SIG-M5 (cell line): ENCODE measurements at regions not wholly inside any gene's neighbourhood (a gene's known extent, or its start where the extent isn't known, plus 50 kb on each side); places are given as distances from the start of the nearest gene placed in this dataset.

Experiments
- DNase-seq: peaks from one replicate; lab custom pipeline; 2025; lab: John Stamatoyannopoulos, UW

DNA sequence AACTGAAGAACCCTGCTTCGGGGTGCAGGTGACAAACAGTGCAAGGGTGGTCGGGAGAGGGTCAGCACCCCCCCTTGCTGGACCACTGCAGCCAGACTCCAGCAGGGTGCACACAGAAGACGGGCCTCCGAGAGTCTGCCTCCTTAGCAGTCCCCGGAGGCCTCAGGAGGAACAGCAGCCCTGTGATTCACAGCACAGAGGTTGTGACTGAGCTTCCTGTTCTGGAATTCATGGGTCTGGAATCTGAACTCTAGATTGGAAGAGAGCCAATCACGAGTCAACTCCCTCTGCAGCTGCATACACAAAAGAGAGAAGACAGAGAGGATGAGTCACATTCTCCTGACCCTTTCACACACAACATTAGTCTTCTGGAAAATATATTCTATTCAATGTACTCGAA lies 249.0 kb upstream of the OPRM1 start:
- no peak for DNase-seq

DNA sequence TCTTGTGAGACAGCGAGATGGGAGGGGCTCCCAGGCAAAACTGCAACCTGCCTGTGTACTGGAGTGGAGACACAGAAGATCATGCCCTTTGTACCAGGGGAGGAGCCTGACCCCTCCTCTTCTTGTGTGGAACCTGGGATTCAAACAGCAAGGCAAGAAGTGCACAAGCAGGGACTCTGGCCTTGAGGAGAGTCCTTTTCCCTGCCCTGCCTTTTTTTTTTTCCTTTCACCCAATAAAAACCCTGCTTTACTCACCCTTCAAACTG lies 251.8 kb upstream of the OPRM1 start:
- no peak for DNase-seq

DNA sequence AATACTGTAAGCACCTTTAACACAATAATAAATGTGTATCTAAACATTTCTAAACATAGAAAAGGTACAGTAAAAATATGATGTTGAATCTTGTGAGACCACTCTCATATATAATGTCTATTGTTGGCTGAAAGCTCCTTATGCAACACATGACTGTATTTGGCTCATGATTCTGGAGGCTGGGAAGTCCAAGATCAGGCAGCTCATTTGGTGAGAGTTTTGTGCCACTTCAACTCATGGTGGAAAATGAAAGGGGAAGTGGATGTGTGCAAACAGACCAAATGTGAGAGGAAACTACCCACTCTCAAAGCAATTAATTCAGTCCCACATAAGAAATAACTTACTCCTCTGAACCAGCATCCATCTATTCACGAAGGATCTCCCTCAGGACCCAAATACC lies 257.7 kb upstream of the OPRM1 start:
- no peak for DNase-seq

DNA sequence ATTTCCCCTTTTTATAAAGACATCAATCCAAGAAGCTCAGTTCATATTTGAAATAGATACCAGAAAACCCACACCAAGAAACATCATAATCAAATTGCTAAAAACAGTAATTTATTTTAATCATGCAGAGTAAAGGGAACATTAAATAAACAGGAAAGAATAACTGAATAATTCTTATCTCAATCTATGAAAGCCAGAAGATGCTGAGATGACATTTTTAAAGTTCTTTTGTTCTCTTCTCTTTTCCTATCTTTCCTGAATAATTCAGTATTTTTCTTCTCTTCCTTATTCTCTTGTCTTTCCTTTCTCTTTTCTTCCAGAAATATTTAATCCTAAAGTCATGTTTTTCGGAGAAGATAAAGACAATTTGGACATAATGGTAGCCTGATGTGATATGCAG lies 259.0 kb upstream of the OPRM1 start:
- DNase-seq: no peak

DNA sequence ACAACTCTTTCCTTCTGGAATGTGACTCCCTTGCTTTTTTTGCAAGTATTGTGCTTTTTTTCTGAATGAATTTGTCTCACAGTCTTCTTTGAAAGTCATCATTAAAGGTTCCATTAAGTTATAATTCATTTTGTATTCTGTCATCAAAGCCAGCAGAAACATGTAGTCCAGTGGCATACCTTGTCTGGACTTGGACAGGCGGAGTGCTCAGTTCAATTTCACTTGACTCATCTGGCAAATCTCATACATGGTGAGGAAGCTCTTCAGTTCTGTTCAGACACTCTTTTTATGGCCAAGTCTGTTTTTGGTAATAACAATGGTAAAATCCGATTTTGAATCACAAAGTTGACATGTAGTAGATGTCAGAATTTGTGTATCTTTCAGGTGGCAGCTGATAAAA lies 260.8 kb upstream of the OPRM1 start:
- no peak for DNase-seq

DNA sequence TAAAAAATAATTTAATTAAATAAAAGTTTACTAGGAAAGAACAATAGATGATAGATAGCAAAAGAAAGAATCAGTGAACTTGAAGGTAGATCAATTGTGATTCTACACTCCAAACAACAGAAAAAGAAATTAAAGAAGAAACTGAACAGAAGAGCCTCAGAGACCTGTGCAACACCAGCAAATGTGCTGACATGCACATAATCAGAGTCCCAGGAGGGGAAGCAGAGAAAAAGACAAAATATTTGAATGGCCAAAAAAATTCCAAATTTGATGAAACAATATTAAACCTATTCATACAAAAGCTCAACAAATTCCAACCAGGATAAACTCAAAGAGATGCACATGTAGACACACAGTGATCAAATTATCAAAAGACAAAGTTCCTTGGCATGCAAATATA lies 267.5 kb upstream of the OPRM1 start:
- DNase-seq: no peak

DNA sequence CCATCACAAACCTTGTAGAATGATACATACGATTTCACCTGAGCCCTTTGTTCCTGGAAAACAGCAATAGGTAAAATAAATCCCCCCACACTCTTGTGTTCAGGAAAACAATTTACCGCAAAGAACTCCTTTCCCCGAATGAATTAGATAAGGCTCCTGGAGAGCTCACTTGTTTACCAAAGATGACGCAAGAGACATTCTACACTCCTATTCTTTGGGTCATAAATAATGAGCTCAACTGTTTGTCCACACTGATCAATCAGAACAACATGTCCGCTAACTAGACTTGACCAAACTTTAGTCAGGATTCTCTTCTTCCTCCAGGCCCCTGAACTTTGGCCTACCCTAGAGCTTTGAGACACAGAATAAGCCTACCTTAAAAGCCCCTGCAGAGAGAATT lies 271.9 kb upstream of the OPRM1 start:
- no peak for DNase-seq

DNA sequence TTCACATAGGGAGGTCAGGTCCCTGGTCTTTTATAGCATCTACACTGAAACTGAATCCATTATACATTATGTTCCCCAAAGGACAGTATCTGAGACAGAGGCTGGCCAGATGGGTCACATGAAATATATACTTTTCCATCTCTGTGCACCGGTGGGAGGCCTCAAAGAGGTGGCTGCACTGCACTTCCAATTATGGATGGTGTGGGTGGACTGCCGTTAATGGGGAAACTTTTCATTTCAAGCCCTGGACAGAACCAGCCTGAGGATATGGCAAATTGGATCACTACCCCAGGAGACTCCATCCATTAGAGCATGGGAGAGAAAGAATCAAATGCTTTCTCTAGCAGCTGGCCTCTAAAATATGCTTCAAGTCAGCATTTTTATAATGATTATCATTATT lies 280.5 kb upstream of the OPRM1 start:
- DNase-seq: no peak

DNA sequence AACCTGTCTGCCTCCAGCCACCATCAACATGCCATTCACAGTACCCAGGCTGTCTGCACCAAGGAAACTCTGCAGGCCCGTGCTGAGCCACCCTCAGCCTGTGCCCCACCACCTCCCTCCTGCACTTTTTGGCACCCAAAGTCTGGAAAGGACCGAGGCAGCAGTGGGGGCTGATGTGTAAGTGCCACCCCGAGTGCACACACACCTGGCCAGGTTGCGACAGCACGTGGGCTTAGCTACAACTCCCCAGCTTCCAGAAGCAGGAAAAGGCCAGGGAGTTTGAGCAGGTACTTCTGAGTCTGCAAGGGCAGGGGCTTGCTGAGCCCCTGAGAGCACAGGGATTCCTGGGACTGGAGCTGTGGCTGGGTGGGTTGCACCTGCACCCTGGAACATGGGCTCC lies 303.3 kb upstream of the OPRM1 start:
- no peak for DNase-seq

DNA sequence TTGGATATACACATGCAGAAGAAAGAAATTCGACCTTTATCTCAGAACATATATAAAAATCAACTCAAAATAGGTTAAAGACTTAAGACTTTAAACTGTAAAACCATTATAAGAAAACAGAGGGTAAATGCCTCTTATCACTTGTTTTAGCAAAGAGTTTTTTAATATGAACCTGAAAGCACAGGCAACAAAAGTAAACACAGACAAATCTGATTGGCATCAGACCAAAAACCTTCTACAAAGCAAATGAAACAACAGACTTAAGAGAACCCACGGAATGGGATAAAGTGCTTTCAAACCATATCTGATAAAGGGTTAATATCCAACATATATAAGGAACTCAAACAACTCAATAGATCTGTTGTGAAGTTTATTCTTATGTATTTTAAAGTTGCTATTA lies 309.9 kb upstream of the OPRM1 start:
- DNase-seq: no peak

DNA sequence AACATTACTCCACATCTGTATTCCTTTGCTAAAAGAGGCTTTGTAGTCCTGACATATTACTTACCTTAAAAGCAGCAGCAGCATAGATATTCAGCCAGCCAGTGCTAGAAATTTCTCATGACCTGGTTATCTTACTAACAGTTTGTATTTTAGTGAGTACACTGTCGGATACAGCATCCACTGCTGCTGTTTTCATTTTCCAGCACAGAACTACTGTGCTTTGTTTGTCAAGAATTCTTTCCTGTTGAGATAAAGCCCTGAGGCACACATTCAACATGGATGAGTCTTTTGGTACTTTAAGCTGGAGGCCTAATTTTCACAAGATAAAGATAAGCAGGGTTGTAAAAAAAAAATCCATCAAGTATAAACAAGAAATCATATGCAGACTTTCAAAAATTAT lies 311.2 kb upstream of the OPRM1 start:
- no peak for DNase-seq

DNA sequence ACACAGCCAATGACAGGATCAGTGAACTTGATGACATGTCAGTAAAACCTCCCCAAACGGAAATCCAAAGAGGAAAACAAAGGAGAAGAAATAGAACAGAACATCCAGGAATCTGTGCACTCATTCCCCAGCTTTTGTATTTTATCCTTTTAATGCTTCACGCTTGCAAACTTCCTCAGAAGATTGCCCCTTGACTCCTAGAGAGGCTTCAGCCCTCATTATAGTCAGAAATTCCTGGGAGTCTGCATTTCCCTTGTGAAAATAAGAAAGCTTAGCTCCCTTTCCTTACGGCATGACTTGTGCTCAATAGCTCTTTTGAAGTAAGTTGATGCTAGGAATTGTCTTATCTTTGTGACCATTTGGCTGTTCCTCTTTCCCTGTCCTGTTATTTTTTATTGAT lies 313.6 kb upstream of the OPRM1 start:
- DNase-seq: no peak

DNA sequence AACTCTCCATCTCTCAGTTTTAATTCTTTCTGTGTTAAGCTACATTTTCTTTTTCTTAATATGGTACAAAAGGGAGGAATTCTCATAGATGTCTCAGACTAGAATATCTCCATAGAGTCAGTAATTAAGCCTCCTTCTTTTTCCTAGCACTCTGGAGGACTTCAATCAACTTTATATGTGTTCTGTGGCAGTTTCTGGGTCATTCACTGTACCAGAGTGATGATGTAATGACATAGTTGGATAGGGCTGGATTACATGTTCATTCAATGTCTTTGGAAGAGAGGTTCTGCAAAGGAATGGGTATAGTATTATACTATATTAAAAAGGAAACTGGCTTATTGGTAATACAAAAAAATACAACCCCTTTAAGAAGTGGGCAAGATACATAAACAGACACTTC lies 318.3 kb upstream of the OPRM1 start:
- no peak for DNase-seq

DNA sequence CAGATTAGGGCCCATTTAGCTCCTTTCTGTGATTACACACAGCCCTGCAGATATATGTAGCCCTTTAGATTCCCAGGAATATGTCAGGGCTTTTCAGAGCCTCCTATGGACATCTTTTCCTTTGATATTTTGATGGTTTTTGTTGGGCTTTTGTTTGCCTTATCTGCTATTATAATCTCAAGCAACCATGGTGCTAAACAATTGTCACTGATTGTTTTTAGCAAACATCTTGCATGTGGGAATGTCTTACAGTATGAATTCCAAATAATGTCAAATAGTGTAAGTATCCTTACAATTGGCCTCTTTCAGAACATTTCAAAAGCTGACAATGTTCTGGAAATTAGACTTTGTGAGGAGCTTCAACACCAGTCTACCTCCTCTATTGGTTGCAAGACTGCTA lies 333.6 kb upstream of the OPRM1 start:
- no peak for DNase-seq

DNA sequence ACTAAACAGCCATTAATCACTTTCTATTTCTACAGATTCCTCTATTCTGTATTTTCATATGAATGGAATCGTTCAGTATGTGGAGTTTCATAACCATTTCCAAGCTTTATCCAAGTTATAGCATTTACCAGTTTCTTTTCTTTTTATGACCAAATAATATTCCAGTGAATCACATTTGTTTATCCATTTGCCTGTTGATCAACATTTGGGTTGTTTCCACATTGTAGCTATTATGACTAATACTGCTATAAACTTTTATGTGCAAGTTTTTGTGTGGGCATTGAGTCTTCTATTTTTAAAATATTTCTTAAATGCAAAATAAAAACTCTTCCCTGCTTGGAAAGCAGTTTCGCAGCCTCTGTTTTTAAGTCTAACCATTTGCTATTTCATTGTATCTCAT lies 336.4 kb upstream of the OPRM1 start:
- no peak for DNase-seq

DNA sequence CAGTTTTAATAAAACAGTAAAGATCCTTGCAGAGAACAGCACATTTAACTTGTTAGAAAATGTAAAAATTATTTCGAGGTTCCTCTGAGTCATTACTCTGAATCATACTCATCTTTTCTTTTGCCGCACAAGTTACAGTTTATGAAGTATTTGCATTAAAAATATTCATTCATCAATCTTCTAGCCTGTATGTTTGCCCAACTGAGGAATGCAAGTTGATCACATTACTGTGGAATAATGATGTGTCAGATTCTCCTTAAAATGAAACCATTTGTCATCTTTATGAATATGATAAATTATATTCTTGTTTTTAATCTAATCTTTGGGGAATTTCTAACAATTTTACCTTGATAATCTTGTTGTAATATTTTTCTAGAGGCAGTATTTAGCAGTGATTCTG lies 340.4 kb upstream of the OPRM1 start:
- DNase-seq: no peak

DNA sequence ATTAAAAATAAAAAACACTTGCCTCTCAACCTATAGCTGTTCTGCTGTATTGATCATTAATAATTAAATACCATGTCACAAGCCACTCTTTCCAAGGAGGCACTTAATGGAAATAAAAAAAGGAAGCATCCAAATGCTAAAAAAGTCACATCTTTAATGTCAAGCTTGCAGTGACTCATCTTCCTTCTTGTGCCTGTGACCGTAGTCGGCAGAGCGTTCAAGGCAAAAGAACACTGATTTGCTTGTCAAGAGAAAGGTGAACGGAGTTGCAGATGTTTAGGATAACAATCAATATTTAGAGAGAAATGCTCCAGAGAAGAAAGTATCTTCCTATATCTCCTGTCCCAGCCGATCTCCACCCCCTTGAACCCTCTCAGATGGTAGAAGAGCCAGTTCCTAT lies 341.0 kb upstream of the OPRM1 start:
- DNase-seq: no peak

DNA sequence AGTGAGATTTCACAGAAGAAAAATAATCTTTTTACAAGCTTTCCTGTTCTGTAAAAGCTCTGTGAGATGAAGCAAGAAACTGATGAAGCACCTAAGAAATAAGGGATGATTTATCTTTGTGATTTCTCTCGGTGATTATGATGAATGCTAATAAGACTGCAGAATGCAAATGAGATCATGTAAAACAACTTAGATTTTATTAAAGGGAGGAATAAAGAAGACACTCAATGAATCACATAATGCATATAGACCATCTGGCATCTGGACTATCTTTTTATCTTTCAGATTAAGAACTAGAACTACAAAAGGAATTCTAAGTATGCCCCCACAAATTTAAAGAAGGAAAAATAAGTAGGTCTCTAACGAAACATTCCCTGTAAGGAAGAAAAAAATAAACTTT lies 361.5 kb upstream of the OPRM1 start:
- DNase-seq: no peak

DNA sequence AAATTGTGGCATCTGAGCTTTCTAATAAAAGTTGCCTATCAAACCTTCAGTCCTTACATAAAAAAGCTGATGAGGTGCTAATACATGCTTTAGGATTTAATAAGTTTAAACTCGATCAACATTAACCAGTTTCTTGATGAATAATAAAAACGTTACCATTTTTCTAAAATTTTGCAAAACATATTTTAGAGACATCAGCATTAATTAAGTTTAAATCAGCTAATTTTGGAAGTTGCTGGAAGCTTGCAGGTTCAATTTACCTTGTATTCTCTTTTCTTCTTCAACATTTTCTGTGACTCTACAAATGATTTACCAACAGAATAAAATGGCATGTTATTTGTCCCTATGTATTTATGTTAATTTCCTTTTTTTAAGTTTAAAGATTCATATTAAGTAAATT lies 365.3 kb upstream of the OPRM1 start:
- DNase-seq: no peak

DNA sequence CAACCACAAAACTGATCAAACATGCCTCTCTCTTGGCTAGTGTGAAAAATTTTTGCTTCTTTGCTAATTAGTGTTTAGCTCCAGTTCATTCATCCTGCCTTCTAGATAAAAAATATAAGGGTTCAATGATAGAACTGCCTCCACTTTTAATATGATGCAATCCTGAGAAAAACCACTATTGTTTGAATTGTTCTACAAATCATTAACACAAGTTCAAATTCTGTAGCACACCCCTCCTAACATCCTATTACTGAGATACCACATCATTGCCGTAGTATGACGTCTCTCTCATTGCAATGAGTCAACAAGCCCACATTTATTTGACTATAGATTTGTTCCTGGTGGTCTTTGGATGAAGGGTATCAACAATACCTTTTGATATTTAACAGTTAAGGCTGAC lies 365.8 kb upstream of the OPRM1 start:
- DNase-seq: no peak

DNA sequence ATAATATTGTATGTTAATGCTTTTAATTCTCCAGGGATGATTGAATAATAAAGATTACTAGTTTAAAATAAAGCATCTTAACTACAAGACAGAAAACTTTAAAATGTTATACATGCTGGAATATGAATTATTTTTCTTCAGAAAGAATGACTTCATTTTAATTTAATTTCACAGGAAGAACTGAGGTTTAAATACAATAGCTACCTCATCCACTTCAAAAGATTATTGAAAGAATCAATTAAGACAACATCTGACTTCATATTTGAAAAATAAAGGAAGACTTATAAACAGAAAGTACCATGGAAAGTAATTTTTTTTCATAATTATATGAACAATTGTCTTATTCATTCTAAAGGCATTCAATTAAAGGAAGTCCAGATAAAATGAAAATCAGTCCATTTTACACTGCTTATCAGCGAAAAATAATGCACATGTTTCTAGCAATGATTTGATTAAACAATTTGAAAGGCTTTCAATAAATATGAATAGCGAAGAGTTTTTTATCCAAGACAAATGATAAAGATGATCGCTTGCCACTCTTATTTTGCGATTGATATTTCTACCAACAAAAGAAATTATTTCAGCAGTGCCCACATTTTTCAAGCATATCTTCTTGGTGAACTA lies 368.5 kb upstream of the OPRM1 start:
- no peak for DNase-seq

DNA sequence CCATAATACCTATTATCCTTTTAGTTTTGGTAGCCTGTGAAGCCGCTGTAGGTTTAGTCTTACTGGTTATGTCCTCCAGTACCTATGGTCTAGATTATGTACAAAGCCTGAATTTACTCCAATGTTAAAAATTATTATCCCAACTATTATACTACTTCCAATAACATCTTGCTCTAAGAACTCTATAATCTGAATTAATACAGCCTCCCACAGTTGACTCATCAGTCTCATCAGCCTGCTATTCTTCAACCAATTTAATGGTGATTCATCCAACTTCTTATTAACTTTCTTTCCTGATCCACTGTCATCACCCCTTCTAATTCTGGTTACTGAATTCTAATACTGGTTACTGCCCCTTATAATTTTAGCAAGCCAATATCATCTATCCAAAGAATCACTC lies 370.3 kb upstream of the OPRM1 start:
- DNase-seq: no peak

DNA sequence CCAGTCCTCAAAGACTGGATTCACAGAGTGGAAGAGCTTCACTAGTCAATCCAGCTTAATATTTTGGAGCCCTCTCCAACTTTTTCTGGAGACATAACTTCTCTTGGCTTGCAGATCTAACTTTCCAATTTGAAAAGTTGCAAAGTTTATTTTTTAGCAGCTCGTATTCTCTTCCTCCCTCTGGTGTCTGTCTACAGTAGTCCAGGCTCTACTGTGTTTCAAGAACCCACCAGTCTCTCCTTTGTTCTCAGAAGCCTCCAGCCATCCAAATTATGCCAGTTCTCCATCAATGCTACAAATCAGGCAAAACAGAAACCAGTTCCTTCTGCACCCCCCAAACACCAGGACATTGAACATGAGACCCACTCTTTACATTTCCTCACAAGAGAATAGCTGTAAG lies 376.1 kb upstream of the OPRM1 start:
- no peak for DNase-seq

DNA sequence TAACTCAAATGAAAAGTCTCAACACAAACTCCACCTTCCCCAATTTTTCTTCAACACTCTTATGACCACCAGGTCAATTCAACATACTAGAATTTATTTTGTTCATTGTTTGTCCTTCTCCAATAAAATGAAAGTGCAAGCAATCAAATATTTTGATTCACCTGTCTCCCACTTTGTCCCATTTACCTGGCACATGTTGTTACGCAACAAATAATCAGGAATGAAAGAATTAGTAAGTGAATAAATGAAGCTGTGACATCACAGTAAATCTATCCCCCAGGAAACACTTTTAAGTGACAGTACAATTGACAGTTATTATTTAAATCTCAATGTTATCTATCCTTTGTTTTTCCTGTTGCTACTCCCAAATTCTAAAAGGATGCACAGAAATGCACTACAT lies 393.7 kb upstream of the OPRM1 start:
- no peak for DNase-seq

DNA sequence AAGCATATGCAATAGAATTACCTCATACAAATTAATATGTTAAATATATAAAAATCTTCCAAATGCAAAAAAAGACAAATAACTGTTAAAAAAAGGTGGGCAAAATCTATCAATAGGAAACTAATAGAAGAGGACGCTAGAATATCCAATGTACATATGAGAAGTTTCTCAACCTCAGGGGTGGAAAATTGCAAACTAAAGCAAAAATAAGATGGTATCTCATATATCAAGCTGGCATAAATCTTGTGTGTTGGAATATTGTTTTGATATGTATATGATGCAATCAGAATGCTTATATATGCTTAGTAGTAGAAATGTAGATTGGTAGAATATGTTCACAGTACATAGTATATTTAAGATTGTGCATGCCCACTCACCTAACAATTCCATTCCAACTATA lies 395.0 kb upstream of the OPRM1 start:
- DNase-seq: no peak
